ENCODE measurements at regions not wholly inside any gene's neighbourhood (a gene's known extent, or its start where the extent isn't known, plus 50 kb on each side); places are given as distances from the start of the nearest gene placed in this dataset.

DNA sequence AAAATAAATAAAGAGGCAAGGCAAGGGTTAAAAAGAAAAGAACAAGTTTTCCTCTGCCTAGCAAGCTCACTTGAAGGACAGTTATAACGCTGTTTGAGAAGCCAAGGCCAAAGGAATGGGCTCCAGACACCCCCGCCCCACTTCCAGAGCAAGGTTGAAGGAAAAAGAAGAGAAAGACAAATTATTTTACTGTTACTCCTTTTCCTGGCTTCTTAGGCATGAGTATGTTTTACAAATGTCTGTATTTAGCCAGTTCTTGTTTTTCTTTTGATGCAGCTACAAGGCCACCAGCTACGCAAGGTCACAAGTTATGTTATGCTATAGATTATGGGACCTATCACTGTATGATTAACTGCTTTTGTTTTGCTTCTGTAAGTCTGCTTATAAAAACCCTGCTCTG is 94.6 kb downstream of the ZNF22 start:
- Histone ChIP-seq H3K36me3 (ENCODE audit: control insufficient read depth in 2 of 2, extremely low read depth in 1 of 2, insufficient read depth in 2 of 2, low read length in 2 of 2) (no peaks in the 10 kb centered on the region), H2AFZ (ENCODE audit: low read depth, low read length) (no peak overlapping the region), H3K4me2 (ENCODE audit: insufficient read depth, low read length) (no peak overlapping the region), H3K9ac (replicated peaks; ENCODE audit: extremely low read depth, insufficient read depth, low read length) (no peak overlapping the region), H3K4me1 (ENCODE audit: control insufficient read depth, extremely low read depth, insufficient read depth, low read length) (no peaks in the 10 kb centered on the region), H3K4me3 (replicated peaks in 1 of 3; ENCODE audit: insufficient read depth in 1 of 3, low read depth in 1 of 3, low read length in 3 of 3) (no peak overlapping the region), H4K20me1 (replicated peaks; ENCODE audit: control insufficient read depth, extremely low read depth, insufficient read depth, low read length) (no peaks in the 10 kb centered on the region), H3K79me2 (ENCODE audit: control insufficient read depth, insufficient read depth, low read length) (no peaks in the 10 kb centered on the region), H3K27ac (ENCODE audit: insufficient read depth, low read depth, low read length) (no peak overlapping the region), H3K9me1 (replicated peaks; ENCODE audit: control insufficient read depth, extremely low read depth, insufficient read depth, low read length) (no peaks in the 10 kb centered on the region), H3K27me3 (ENCODE audit: control insufficient read depth in 2 of 2, insufficient read depth in 2 of 2, low read length in 2 of 2) (peaks cover 3 to 6% of the 10 kb centered on the region in 2 experiments), H3K9me3 (replicated peaks; ENCODE audit: control insufficient read depth, insufficient read depth, low read length) (no peaks in the 10 kb centered on the region)
- CTCF ChIA-PET, result interaction anchor here (1.6 kb wide), 1 partner anchor 28 kb away, joined by 4 read pairs; no protein-coding TSS in a partner anchor
- intact Hi-C loops (cut with micrococcal nuclease) (no loop called here), dilution Hi-C loops (cut with MboI; ENCODE audit: extremely low pct_ligation_motif_present, low sequenced_read_pairs) (no loop called here)
- POLR2A ChIA-PET, result no interaction called here
- TF ChIP-seq CTCF (IDR thresholded peaks at IDR 0.05; ENCODE audit: extremely low read depth in 1 of 2, insufficient read depth in 1 of 2, low read depth in 1 of 2, low read length in 2 of 2) (no peak), POLR2A (IDR thresholded peaks at IDR 0.05; ENCODE audit: low read depth, low read length) (no peak), POLR2AphosphoS5 (IDR thresholded peaks at IDR 0.05; ENCODE audit: insufficient read depth, low read depth, low read length) (no peak), GATA2 (IDR thresholded peaks at IDR 0.05; ENCODE audit: insufficient read depth, insufficient read length, low read depth, low read length) (no peak), EZH2 (IDR thresholded peaks at IDR 0.05; ENCODE audit: borderline replicate concordance, low read depth, low read length, severe bottlenecking) (no peak), MYC (IDR thresholded peaks at IDR 0.05; ENCODE audit: low read depth, low read length) (no peak), JUN (IDR thresholded peaks at IDR 0.05; ENCODE audit: borderline replicate concordance, insufficient read depth, insufficient read length, low read depth) (no peak), FOS (IDR thresholded peaks at IDR 0.05; ENCODE audit: borderline replicate concordance, insufficient read depth, low read length) (no peak), MAX (IDR thresholded peaks at IDR 0.05; ENCODE audit: insufficient read depth, insufficient read length) (no peak)
- DNase-seq (ENCODE audit: low read depth, low spot score), result no peak
- no peak for FAIRE-seq
- no TSS peak for BruUV-seq (replicated peaks)
